K562 (cell line): ENCODE measurements at regions not wholly inside any gene's neighbourhood (a gene's known extent, or its start where the extent isn't known, plus 50 kb on each side); places are given as distances from the start of the nearest gene placed in this dataset.

Experiments used
- ATAC-seq: fragments of 200-7000 bp; cut with Tn5 transposase; 3 replicates; pipeline ENCODE4 v1.9.1; 2020; ENCODE audit warnings: moderate library complexity
- BruUV-seq: library from RNA; stranded (reverse); fragments of 400-500 nt; replicated peaks from 2 replicates; lab custom pipeline; 2021; lab: Mats Ljungman, UMichigan
- CTCF ChIA-PET: fragments of 300-600 bp; formaldehyde crosslinking; extraction: SDS; loops from one replicate; lab custom pipeline; 2021; ENCODE audit warnings: low intra/inter-chr PET ratio; lab: Yijun Ruan, JAX
- POLR2A ChIA-PET: fragments of 300-600, 350-650 bp; sonication (Branson Sonifier 250); formaldehyde crosslinking; extraction: SDS; loops from one replicate; lab custom pipeline; 2021; ENCODE audit warnings: antibody characterized with exemption, inconsistent platforms; lab: Yijun Ruan, JAX
- DNase-seq, 4 experiments: peaks; one replicate each; pipeline versions ENCODE4 v3.0.0 to v3.0.0-alpha.2; 2011 to 2018; ENCODE audit warnings: low spot score in 3 of 4, mixed read lengths in 3 of 4; ENCODE audit errors: extremely low read depth in 1 of 4
- FAIRE-seq: peaks from 2 replicates; lab custom pipeline; 2011; peaks lifted over from hg19 to GRCh38; lab: Jason Lieb, UNC
- H2AFZ ChIP-seq: 2 replicates; pipeline ENCODE4 v1.6.0; 2011; ENCODE audit warnings: low read depth, low read length, control low read depth, inconsistent platforms
- H3K27ac ChIP-seq: fragments of 200-600 bp; 3 replicates; pipeline ENCODE4 v1.8.0; 2011; ENCODE audit warnings: low read depth, mild to moderate bottlenecking, control low read depth, inconsistent platforms, low read length, moderate library complexity, mixed read lengths; ENCODE audit errors: extremely low read depth
- H3K27me3 ChIP-seq, 2 experiments: fragments of 300-600 bp in 1 of 2; 2 replicates in 1 of 2; 3 replicates in 1 of 2; pipeline versions ENCODE4 v1.6.0 to v1.8.0; 2011; ENCODE audit warnings: inconsistent platforms in 2 of 2, low read length in 2 of 2, mild to moderate bottlenecking in 1 of 2, mixed read lengths in 1 of 2, moderate library complexity in 1 of 2; ENCODE audit not compliant: control insufficient read depth in 2 of 2, insufficient read depth in 2 of 2
- H3K36me3 ChIP-seq: fragments of 300-600 bp; 3 replicates; pipeline ENCODE4 v1.8.0; 2011; ENCODE audit warnings: mild to moderate bottlenecking, low read length, inconsistent platforms; ENCODE audit not compliant: control insufficient read depth, insufficient read depth
- H3K4me1 ChIP-seq, 2 experiments: fragments of 200-600 bp in 1 of 2; replicated peaks in 1 of 2; 2 replicates in 1 of 2; 3 replicates in 1 of 2; pipeline versions ENCODE4 v1.5.1 to v1.8.0; 2011; ENCODE audit warnings: inconsistent platforms in 2 of 2, low read length in 2 of 2, mild to moderate bottlenecking in 1 of 2, mixed read lengths in 1 of 2, moderate library complexity in 1 of 2; ENCODE audit not compliant: control insufficient read depth in 2 of 2, insufficient read depth in 2 of 2
- H3K4me2 ChIP-seq: 2 replicates; pipeline ENCODE4 v1.6.1; 2011; ENCODE audit warnings: low read length, control low read depth, inconsistent platforms, mixed read lengths; ENCODE audit not compliant: insufficient read depth
- H3K4me3 ChIP-seq: fragments of 200-600 bp; sonication (generic), shearing (Covaris generic); 2 replicates; pipeline ENCODE4 v1.5.1; 2016; ENCODE audit warnings: control low read depth, inconsistent platforms
- H3K79me2 ChIP-seq: fragments of 200-600 bp; 3 replicates; pipeline ENCODE4 v1.8.0; 2011; ENCODE audit warnings: low read length, inconsistent platforms; ENCODE audit not compliant: control insufficient read depth, insufficient read depth
- H3K9ac ChIP-seq, 2 experiments: 2 replicates each; pipeline versions ENCODE4 v1.6.0 to v1.6.1; 2011; ENCODE audit warnings: low read depth in 2 of 2, low read length in 2 of 2, control low read depth in 1 of 2, inconsistent platforms in 1 of 2, mild to moderate bottlenecking in 1 of 2, mixed read lengths in 1 of 2; ENCODE audit not compliant: insufficient read depth in 1 of 2
- H3K9me1 ChIP-seq: one replicate; pipeline ENCODE4 v1.6.0; 2011; ENCODE audit warnings: inconsistent platforms, mild to moderate bottlenecking, low read length, moderate library complexity; ENCODE audit not compliant: control insufficient read depth, insufficient read depth
- H3K9me3 ChIP-seq: replicated peaks from 2 replicates; pipeline ENCODE4 v1.5.1; 2011; ENCODE audit warnings: low read depth, low read length, inconsistent platforms; ENCODE audit not compliant: control insufficient read depth, insufficient read depth
- H4K20me1 ChIP-seq: replicated peaks from 2 replicates; pipeline ENCODE4 v1.6.1; 2011; ENCODE audit warnings: low read length, inconsistent platforms, mixed read lengths; ENCODE audit not compliant: control insufficient read depth, insufficient read depth
- EP300 ChIP-seq: IDR thresholded peaks from 2 replicates; pipeline ENCODE4 v1.6.1; 2012; ENCODE audit warnings: low read length, improper control_type of control experiment
- HDAC1 ChIP-seq, 2 experiments: fragments of 450-650 bp; IDR thresholded peaks; 2 replicates each; pipeline ENCODE4 v1.6.1; 2016 to 2017; ENCODE audit warnings: inconsistent platforms in 1 of 2, mild to moderate bottlenecking in 1 of 2, moderate library complexity in 1 of 2
- PTTG1 ChIP-seq: fragments of 450-650 bp; IDR thresholded peaks from 2 replicates; pipeline ENCODE4 v1.6.1; 2016; ENCODE audit warnings: low read depth, mild to moderate bottlenecking, missing genetic modification characterization, missing compliant biosample characterization
- SAFB ChIP-seq: fragments of 200-400 bp; formaldehyde crosslinking; IDR thresholded peaks from 2 replicates; pipeline ENCODE4 v1.6.1; 2017; ENCODE audit warnings: low read depth, low read length, borderline replicate concordance
- SIRT6 ChIP-seq: IDR thresholded peaks from one replicate; pipeline ENCODE4 v1.6.1; 2012; ENCODE audit warnings: low read depth, mild to moderate bottlenecking, control low read depth, inconsistent platforms, low read length, moderate library complexity
- SRSF9 ChIP-seq: fragments of 200-400 bp; formaldehyde crosslinking; IDR thresholded peaks from 2 replicates; pipeline ENCODE4 v1.6.1; 2017; ENCODE audit warnings: low read depth, low read length, borderline replicate concordance
- TFAM ChIP-seq: fragments of 250-450 bp; sonication (Bioruptor Pico); conservative IDR thresholded peaks from 2 replicates; pipeline ENCODE4 v1.5.0; 2021; ENCODE audit warnings: mild to moderate bottlenecking, moderate library complexity
- ZNF780A ChIP-seq: fragments of 250-450 bp; sonication (Bioruptor Pico); IDR thresholded peaks from 2 replicates; pipeline ENCODE4 v1.5.0; 2021; ENCODE audit warnings: mild to moderate bottlenecking
- ZSCAN29 ChIP-seq: fragments of 450-650 bp; IDR thresholded peaks from 2 replicates; pipeline ENCODE4 v1.6.1; 2017
- WGBS: fragments of 100-300 bp; shearing (Covaris generic); methylation state at CpG from one replicate; pipeline ENCODE4 v1.1.6; 2016; ENCODE audit warnings: low coverage, mixed read lengths; ENCODE audit not compliant: insufficient coverage; ENCODE audit errors: missing lambda C conversion rate; 5-methylcytosine and 5-hydroxymethylcytosine counted together
- in situ Hi-C: fragments of 300-500 bp; cut with MboI; formaldehyde crosslinking; loops from 4 replicates; pipeline ENCODE4 v1.15.0; 2018; ENCODE audit warnings: inconsistent platforms, mixed read lengths
- intact Hi-C: fragments of 100-400 bp; cut with micrococcal nuclease; formaldehyde crosslinking; loops from 2 replicates; pipeline ENCODE4 v1.14.2; 2022
- TF ChIP-seq, protein P1 (sequence below), 2 experiments: fragments of 250-450 bp in 1 of 2; fragments of 450-650 bp in 1 of 2; sonication (Bioruptor Pico) in 1 of 2; IDR thresholded peaks; 2 replicates each; pipeline versions ENCODE4 v1.6.1 to v1.8.0; 2016 to 2021; ENCODE audit warnings: mild to moderate bottlenecking in 2 of 2, moderate library complexity in 2 of 2, missing compliant biosample characterization in 1 of 2, missing genetic modification characterization in 1 of 2
- TF ChIP-seq, protein P2 (sequence below): sonication (generic); formaldehyde crosslinking; IDR thresholded peaks from 2 replicates; pipeline ENCODE4 v1.8.0; 2022; ENCODE audit warnings: mild to moderate bottlenecking, missing genetic modification reagents

DNA sequence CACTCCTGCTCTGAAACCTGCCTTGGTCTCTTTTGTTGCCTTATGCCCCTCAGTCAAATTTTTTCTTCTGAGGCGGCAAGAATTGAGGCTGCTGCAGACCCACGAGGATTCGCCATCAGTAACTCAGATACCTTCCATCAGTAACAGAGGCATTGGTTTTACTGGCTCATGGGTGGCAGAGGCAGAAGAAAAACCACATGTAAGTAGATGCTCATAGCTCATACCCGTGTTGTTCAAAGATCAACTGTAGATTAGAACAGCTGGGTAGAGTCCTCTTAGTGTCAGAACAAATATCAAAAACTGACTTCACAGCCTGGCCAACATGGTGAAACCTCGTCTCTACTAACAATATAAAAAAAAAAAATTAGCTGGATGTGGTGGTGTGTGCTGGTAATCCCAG, 598.0 kb upstream of the SOX11 start:
- POLR2A ChIA-PET: no interaction called here
- no peak overlapping the region for H3K9ac ChIP-seq
- H2AFZ ChIP-seq: no peak overlapping the region
- no peaks in the 10 kb centered on the region for H4K20me1 ChIP-seq
- intact Hi-C loops (no loop called here), in situ Hi-C loops (no loop called here)
- H3K9me1 ChIP-seq: no peaks in the 10 kb centered on the region
- H3K79me2 ChIP-seq: no peaks in the 10 kb centered on the region
- no peaks in the 10 kb centered on the region for H3K27me3 ChIP-seq
- H3K27ac ChIP-seq: no peak overlapping the region
- DNase-seq (no peak), ATAC-seq (no peak), FAIRE-seq (no peak)
- TF ChIP-seq SRSF9: no peak
- TF ChIP-seq PTTG1 (tag): no peak
- TF ChIP-seq, protein P1, sequence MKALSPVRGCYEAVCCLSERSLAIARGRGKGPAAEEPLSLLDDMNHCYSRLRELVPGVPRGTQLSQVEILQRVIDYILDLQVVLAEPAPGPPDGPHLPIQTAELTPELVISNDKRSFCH (CRISPR knock-in tag; IDR thresholded peaks at IDR 0.05): no peak
- TF ChIP-seq, protein P1 (tag; IDR thresholded peaks at IDR 0.05): no peak
- TF ChIP-seq SIRT6: no peak
- no peak overlapping the region for H3K4me2 ChIP-seq
- no peak overlapping the region for H3K4me3 ChIP-seq
- no TSS peak for BruUV-seq
- no peaks in the 10 kb centered on the region for H3K9me3 ChIP-seq
- 2% methylated on average over 5 of the region's 5 CpGs for WGBS
- no peaks in the 10 kb centered on the region for H3K36me3 ChIP-seq
- CTCF ChIA-PET: no interaction called here
- no peaks in the 10 kb centered on the region for H3K4me1 ChIP-seq

DNA sequence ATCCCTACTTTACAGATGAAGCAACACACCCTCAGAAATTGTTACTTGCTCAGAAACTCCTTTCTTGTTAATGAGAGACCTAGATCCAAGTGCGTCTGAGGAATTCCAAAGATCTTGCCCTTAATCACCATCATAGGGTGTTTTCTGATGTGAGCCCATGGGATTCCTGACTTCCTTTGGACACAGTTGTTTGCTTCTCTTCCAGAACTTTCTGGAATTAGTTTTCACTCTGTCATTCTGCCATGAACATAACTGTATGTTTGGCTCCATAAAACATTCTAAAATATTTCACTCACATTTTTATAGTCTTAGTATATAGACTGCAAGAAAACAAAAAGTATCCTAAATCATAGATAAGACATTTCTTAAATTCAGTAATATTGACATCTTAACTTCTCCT, 593.9 kb upstream of the SOX11 start:
- Histone ChIP-seq H3K4me2 (no peak overlapping the region), H3K9me1 (no peaks in the 10 kb centered on the region), H3K4me3 (no peak overlapping the region), H3K36me3 (no peaks in the 10 kb centered on the region), H3K9ac (no peak overlapping the region), H2AFZ (no peak overlapping the region), H3K27ac (no peak overlapping the region), H3K79me2 (no peaks in the 10 kb centered on the region), H3K9me3 (no peaks in the 10 kb centered on the region), H3K27me3 (no peaks in the 10 kb centered on the region), H4K20me1 (no peaks in the 10 kb centered on the region), H3K4me1 (no peaks in the 10 kb centered on the region)
- no peak for DNase-seq
- BruUV-seq: no TSS peak
- POLR2A ChIA-PET: no interaction called here
- 0% methylated on average over 1 of the region's 1 CpG for WGBS
- FAIRE-seq: no peak
- intact Hi-C loops (no loop called here), in situ Hi-C loops (no loop called here)
- ATAC-seq: no peak
- CTCF ChIA-PET: no interaction called here
- TF ChIP-seq, protein P2, sequence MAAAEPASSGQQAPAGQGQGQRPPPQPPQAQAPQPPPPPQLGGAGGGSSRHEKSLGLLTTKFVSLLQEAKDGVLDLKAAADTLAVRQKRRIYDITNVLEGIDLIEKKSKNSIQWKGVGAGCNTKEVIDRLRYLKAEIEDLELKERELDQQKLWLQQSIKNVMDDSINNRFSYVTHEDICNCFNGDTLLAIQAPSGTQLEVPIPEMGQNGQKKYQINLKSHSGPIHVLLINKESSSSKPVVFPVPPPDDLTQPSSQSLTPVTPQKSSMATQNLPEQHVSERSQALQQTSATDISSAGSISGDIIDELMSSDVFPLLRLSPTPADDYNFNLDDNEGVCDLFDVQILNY (CRISPR knock-in tag): no peak
- TF ChIP-seq SAFB (no peak), EP300 (no peak), TFAM (CRISPR knock-in tag) (no peak), ZSCAN29 (no peak), HDAC1 (IDR thresholded peaks at IDR 0.05) (no peak), ZNF780A (CRISPR knock-in tag) (no peak)
